Natural killer cell (primary cell): ENCODE measurements at regions not wholly inside any gene's neighbourhood (a gene's known extent, or its start where the extent isn't known, plus 50 kb on each side); places are given as distances from the start of the nearest gene placed in this dataset.

Experiments
- ATAC-seq, 3 donors: fragments of 150-1000 bp in 2 of 3; fragments of 200-7000 bp in 1 of 3; cut with Tn5 transposase; 1 replicate in 1 of 3; 2 replicates in 2 of 3; pipeline ENCODE4 v1.10.0; 2021; ENCODE audit warnings: mild to moderate bottlenecking in 2 of 3, moderate library complexity in 2 of 3
- DNase-seq, 2 donors: peaks; one replicate each; pipeline versions ENCODE4 v3.0.0 to v3.0.0-alpha.2; 2013 to 2021; ENCODE audit warnings: mixed read lengths in 1 of 2
- H3K27ac ChIP-seq: one replicate; pipeline ENCODE4 v1.5.1; 2013; ENCODE audit warnings: mild to moderate bottlenecking, low read length
- H3K27me3 ChIP-seq: one replicate; pipeline ENCODE4 v1.6.1; 2013; ENCODE audit warnings: low read length; ENCODE audit not compliant: control insufficient read depth, insufficient read depth
- H3K36me3 ChIP-seq: one replicate; pipeline ENCODE4 v1.6.1; 2013; ENCODE audit warnings: low read length; ENCODE audit not compliant: control insufficient read depth, insufficient read depth
- H3K4me1 ChIP-seq: one replicate; pipeline ENCODE4 v1.6.1; 2013; ENCODE audit warnings: low read length; ENCODE audit not compliant: control insufficient read depth, insufficient read depth
- H3K4me3 ChIP-seq: one replicate; pipeline ENCODE4 v1.5.1; 2013; ENCODE audit warnings: low read length
- H3K9me3 ChIP-seq: one replicate; pipeline ENCODE4 v1.6.1; 2013; ENCODE audit warnings: low read length; ENCODE audit not compliant: control insufficient read depth, insufficient read depth
- H3K27ac Mint-ChIP-seq, 2 donors: one replicate each; pipeline ENCODE4 v1.8.0; 2022; ENCODE audit warnings: mild to moderate bottlenecking in 2 of 2, mixed read lengths in 2 of 2, moderate library complexity in 1 of 2
- H3K27me3 Mint-ChIP-seq, 2 donors: one replicate each; pipeline ENCODE4 v1.8.0; 2022; ENCODE audit warnings: low read depth in 2 of 2, mixed read lengths in 2 of 2
- H3K36me3 Mint-ChIP-seq: one replicate; pipeline ENCODE4 v1.8.0; 2022; ENCODE audit warnings: mixed read lengths
- H3K4me1 Mint-ChIP-seq, 2 donors: one replicate each; pipeline ENCODE4 v1.8.0; 2022; ENCODE audit warnings: mixed read lengths in 2 of 2
- H3K4me3 Mint-ChIP-seq: one replicate; pipeline ENCODE4 v1.8.0; 2022; ENCODE audit warnings: mild to moderate bottlenecking, moderate library complexity, mixed read lengths
- H3K9me3 Mint-ChIP-seq, 2 donors: one replicate each; pipeline ENCODE4 v1.8.0; 2022; ENCODE audit warnings: mixed read lengths in 2 of 2
- WGBS: methylation state at CpG from one replicate; pipeline ENCODE4 v1.1.7; 2013; ENCODE audit warnings: missing lambda C conversion rate; ENCODE audit not compliant: insufficient coverage; 5-methylcytosine and 5-hydroxymethylcytosine counted together
- intact Hi-C: fragments of 100-400 bp; cut with micrococcal nuclease; formaldehyde crosslinking; loops from one replicate; pipeline ENCODE4 v1.14.2; 2022
- TF ChIP-seq, protein P1 (sequence below): fragments of 200-600 bp; IDR thresholded peaks from one replicate; pipeline ENCODE4 v1.8.0; 2022; ENCODE audit warnings: antibody characterized with exemption

DNA sequence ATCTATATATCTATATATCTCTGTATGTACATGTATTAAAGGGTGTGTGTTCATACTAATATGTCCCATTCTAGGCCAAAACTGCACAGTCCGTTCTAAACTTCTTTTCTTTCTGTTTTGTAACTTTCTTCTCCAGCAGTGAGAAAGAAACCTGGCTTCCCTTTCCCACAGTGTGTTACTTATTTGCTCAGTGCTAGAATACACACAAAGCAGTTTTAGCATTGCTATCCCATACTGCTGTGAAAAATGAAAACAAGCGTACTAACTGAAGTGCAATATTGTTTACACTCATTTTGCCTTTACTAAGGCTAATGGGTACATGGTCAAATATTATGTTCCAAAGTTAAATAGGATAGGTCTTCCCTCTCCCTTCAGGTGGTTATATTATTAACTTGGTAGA, 163.9 kb downstream of the LEPR start:
- Histone ChIP-seq H3K4me1 (no peaks in the 10 kb centered on the region), H3K36me3 (no peaks in the 10 kb centered on the region), H3K27me3 (no peaks in the 10 kb centered on the region), H3K9me3 (no peaks in the 10 kb centered on the region), H3K4me3 (no peak overlapping the region), H3K27ac (no peak overlapping the region)
- intact Hi-C loops = no loop called here
- H3K27ac Mint-ChIP-seq = no peak overlapping the region
- H3K4me3 Mint-ChIP-seq = no peak overlapping the region
- DNase-seq = no peak
- H3K9me3 Mint-ChIP-seq = peaks cover 4 to 7% of the 10 kb centered on the region in 2 donors
- 73% methylated on average over 1 of the region's 2 CpGs for whole genome bisulfite sequencing
- no peak for ATAC-seq
- no peaks in the 10 kb centered on the region for H3K36me3 Mint-ChIP-seq
- H3K4me1 Mint-ChIP-seq = no peaks in the 10 kb centered on the region
- no peaks in the 10 kb centered on the region for H3K27me3 Mint-ChIP-seq
- TF ChIP-seq, protein P1, sequence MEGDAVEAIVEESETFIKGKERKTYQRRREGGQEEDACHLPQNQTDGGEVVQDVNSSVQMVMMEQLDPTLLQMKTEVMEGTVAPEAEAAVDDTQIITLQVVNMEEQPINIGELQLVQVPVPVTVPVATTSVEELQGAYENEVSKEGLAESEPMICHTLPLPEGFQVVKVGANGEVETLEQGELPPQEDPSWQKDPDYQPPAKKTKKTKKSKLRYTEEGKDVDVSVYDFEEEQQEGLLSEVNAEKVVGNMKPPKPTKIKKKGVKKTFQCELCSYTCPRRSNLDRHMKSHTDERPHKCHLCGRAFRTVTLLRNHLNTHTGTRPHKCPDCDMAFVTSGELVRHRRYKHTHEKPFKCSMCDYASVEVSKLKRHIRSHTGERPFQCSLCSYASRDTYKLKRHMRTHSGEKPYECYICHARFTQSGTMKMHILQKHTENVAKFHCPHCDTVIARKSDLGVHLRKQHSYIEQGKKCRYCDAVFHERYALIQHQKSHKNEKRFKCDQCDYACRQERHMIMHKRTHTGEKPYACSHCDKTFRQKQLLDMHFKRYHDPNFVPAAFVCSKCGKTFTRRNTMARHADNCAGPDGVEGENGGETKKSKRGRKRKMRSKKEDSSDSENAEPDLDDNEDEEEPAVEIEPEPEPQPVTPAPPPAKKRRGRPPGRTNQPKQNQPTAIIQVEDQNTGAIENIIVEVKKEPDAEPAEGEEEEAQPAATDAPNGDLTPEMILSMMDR = no peak

DNA sequence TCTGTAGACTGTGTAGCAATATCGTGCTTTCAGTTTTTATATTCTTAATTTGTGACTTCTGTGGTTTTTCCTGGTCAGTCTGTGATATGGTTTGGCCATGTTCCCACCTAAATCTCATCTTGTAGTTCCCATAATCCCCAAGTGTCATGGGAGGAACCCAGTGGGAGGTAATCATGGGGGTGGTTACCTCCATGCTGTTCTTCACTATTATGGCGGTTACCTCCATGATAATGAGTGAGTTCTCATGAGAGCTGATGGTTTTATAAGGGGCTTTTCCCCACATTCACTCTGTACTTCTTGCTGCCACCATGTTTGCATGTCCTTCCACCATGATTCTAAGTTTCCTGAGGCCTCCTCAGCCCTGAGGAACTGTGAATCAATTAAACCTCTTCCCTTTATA, 169.8 kb downstream of the LEPR start:
- Histone ChIP-seq H3K4me1 (no peaks in the 10 kb centered on the region), H3K9me3 (no peaks in the 10 kb centered on the region), H3K4me3 (no peak overlapping the region), H3K27ac (no peak overlapping the region), H3K36me3 (no peaks in the 10 kb centered on the region), H3K27me3 (no peaks in the 10 kb centered on the region)
- no peaks in the 10 kb centered on the region for H3K27me3 Mint-ChIP-seq
- DNase-seq (no peak), ATAC-seq (no peak)
- no peaks in the 10 kb centered on the region for H3K36me3 Mint-ChIP-seq
- no peak overlapping the region for H3K4me3 Mint-ChIP-seq
- peaks cover 0 to 4% of the 10 kb centered on the region in 2 donors for H3K9me3 Mint-ChIP-seq
- intact Hi-C loops = no loop called here
- H3K4me1 Mint-ChIP-seq = no peaks in the 10 kb centered on the region
- 100% methylated on average over 1 of the region's 2 CpGs for WGBS
- no peak overlapping the region for H3K27ac Mint-ChIP-seq
- TF ChIP-seq, protein P1 = no peak

DNA sequence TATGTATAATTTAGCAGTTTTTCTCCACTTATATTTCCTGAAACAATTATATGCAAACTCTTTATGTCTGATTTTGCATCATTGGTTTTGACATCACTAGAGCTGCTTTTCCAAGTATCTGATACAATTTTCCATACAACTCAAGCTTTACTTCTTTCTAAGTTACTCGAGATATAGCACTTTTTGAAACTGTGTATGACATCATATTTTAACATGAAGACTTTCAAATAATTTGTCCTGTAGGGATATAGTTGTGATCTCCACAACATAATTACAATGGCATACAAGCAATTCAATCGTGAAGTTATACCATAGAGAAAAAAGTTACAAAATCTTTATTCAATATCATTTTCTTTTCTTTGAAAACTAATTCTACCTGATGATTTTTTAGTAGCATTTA, 173.0 kb downstream of the LEPR start:
- Histone ChIP-seq H3K4me1 (no peaks in the 10 kb centered on the region), H3K4me3 (no peak overlapping the region), H3K36me3 (no peaks in the 10 kb centered on the region), H3K9me3 (no peaks in the 10 kb centered on the region), H3K27ac (no peak overlapping the region), H3K27me3 (no peaks in the 10 kb centered on the region)
- H3K4me3 Mint-ChIP-seq = no peak overlapping the region
- H3K4me1 Mint-ChIP-seq = no peaks in the 10 kb centered on the region
- H3K36me3 Mint-ChIP-seq = no peaks in the 10 kb centered on the region
- no peaks in the 10 kb centered on the region for H3K27me3 Mint-ChIP-seq
- WGBS = no CpG with 5 or more reads among the region's 2 CpGs
- no peak overlapping the region for H3K27ac Mint-ChIP-seq
- intact Hi-C loops = no loop called here
- no peak for DNase-seq
- TF ChIP-seq, protein P1 = no peak
- no peak for ATAC-seq
- H3K9me3 Mint-ChIP-seq = peaks cover 0 to 4% of the 10 kb centered on the region in 2 donors

DNA sequence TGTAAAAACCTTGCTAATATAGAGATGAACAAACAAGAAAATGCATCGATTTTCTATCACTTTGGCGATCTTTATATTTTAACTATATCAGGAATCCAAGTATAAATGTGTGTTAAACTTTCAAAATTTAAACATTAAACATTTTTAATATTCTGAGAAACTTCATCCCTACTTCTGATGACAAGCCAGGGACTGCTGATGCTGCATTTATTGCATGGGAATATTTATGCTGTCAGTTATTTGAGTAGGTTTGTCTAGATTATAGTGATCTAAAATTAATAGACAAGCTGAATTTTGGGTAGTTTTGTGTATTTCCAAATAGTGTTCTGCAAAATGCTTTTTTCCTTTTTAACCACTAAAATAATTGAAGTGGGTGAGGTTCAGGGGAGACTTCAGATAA, 175.3 kb downstream of the LEPR start:
- TF ChIP-seq, protein P1 = no peak
- no peak overlapping the region for H3K4me3 Mint-ChIP-seq
- no peaks in the 10 kb centered on the region for H3K9me3 ChIP-seq
- intact Hi-C loops = no loop called here
- no peak for DNase-seq
- peaks cover 0 to under 1% of the 10 kb centered on the region in 2 donors for H3K9me3 Mint-ChIP-seq
- WGBS = no CpG with 5 or more reads among the region's 2 CpGs
- H3K27ac ChIP-seq = no peak overlapping the region
- no peaks in the 10 kb centered on the region for H3K36me3 ChIP-seq
- no peaks in the 10 kb centered on the region for H3K36me3 Mint-ChIP-seq
- no peaks in the 10 kb centered on the region for H3K27me3 ChIP-seq
- no peaks in the 10 kb centered on the region for H3K27me3 Mint-ChIP-seq
- H3K4me3 ChIP-seq = no peak overlapping the region
- H3K4me1 Mint-ChIP-seq = no peaks in the 10 kb centered on the region
- no peaks in the 10 kb centered on the region for H3K4me1 ChIP-seq
- H3K27ac Mint-ChIP-seq = no peak overlapping the region
- no peak for ATAC-seq
